ENCODE measurements at regions not wholly inside any gene's neighbourhood (a gene's known extent, or its start where the extent isn't known, plus 50 kb on each side); places are given as distances from the start of the nearest gene placed in this dataset.

GRCh38 chr3:88623709-88624108, 473.9 kb downstream of the C3orf38 start:
- Histone ChIP-seq H3K4me1 (ENCODE audit: control insufficient read depth, low read depth, low read length) (no peaks in the 10 kb centered on the region), H3K9me3 (ENCODE audit: control insufficient read depth, low read depth, low read length) (no peaks in the 10 kb centered on the region), H3K9ac (ENCODE audit: low read length) (no peak overlapping the region), H3K4me3 (ENCODE audit: low read length) (no peak overlapping the region), H3K27ac (ENCODE audit: low read length) (no peak overlapping the region), H3K36me3 (ENCODE audit: control insufficient read depth, low read depth, low read length) (no peaks in the 10 kb centered on the region), H3K27me3 (ENCODE audit: control insufficient read depth, insufficient read depth, low read length) (no peaks in the 10 kb centered on the region)

GRCh38 chr3:88626456-88627120, 476.8 kb downstream of the C3orf38 start:
- H3K9ac ChIP-seq (ENCODE audit: low read length): no peak overlapping the region
- no peaks in the 10 kb centered on the region for H3K9me3 ChIP-seq (ENCODE audit: control insufficient read depth, low read depth, low read length)
- no peak overlapping the region for H3K4me3 ChIP-seq (ENCODE audit: low read length)

GRCh38 chr3:88628901-88629300, 478.5 kb upstream of the EPHA3 start:
- Histone ChIP-seq H3K9ac (ENCODE audit: low read length) (no peak overlapping the region), H3K4me1 (ENCODE audit: control insufficient read depth, low read depth, low read length) (no peaks in the 10 kb centered on the region), H3K9me3 (ENCODE audit: control insufficient read depth, low read depth, low read length) (no peaks in the 10 kb centered on the region), H3K36me3 (ENCODE audit: control insufficient read depth, low read depth, low read length) (no peaks in the 10 kb centered on the region), H3K4me3 (ENCODE audit: low read length) (no peak overlapping the region), H3K27me3 (ENCODE audit: control insufficient read depth, insufficient read depth, low read length) (no peaks in the 10 kb centered on the region), H3K27ac (ENCODE audit: low read length) (no peak overlapping the region)

More at GRCh38 chr3:88626456-88627120, 476.8 kb downstream of the C3orf38 start:
- no peak overlapping the region for H3K27ac ChIP-seq (ENCODE audit: low read length)
- no peaks in the 10 kb centered on the region for H3K36me3 ChIP-seq (ENCODE audit: control insufficient read depth, low read depth, low read length)
- no peaks in the 10 kb centered on the region for H3K27me3 ChIP-seq (ENCODE audit: control insufficient read depth, insufficient read depth, low read length)
- no peaks in the 10 kb centered on the region for H3K4me1 ChIP-seq (ENCODE audit: control insufficient read depth, low read depth, low read length)

- no peaks in the 10 kb centered on the region for H3K36me3 ChIP-seq (ENCODE audit: control insufficient read depth, low read depth, low read length)
- H3K9ac ChIP-seq (ENCODE audit: low read length): no peak overlapping the region
- no peaks in the 10 kb centered on the region for H3K9me3 ChIP-seq (ENCODE audit: control insufficient read depth, low read depth, low read length)
- H3K4me3 ChIP-seq (ENCODE audit: low read length): no peak overlapping the region
- no peak overlapping the region for H3K27ac ChIP-seq (ENCODE audit: low read length)
- H3K27me3 ChIP-seq (ENCODE audit: control insufficient read depth, insufficient read depth, low read length): no peaks in the 10 kb centered on the region
- no peaks in the 10 kb centered on the region for H3K4me1 ChIP-seq (ENCODE audit: control insufficient read depth, low read depth, low read length)
These were observed 475.2 kb upstream of the EPHA3 start for GRCh38 chr3:88632226-88632625.

- Histone ChIP-seq H3K4me3 (ENCODE audit: low read length) (no peak overlapping the region), H3K36me3 (ENCODE audit: control insufficient read depth, low read depth, low read length) (no peaks in the 10 kb centered on the region), H3K27ac (ENCODE audit: low read length) (no peak overlapping the region), H3K9ac (ENCODE audit: low read length) (no peak overlapping the region), H3K27me3 (ENCODE audit: control insufficient read depth, insufficient read depth, low read length) (no peaks in the 10 kb centered on the region), H3K4me1 (ENCODE audit: control insufficient read depth, low read depth, low read length) (peaks cover 10% of the 10 kb centered on the region), H3K9me3 (ENCODE audit: control insufficient read depth, low read depth, low read length) (no peaks in the 10 kb centered on the region)
These were observed 466.8 kb upstream of the EPHA3 start for GRCh38 chr3:88640581-88640980.

GRCh38 chr3:88641033-88641604, 466.3 kb upstream of the EPHA3 start:
- Histone ChIP-seq H3K36me3 (ENCODE audit: control insufficient read depth, low read depth, low read length) (no peaks in the 10 kb centered on the region), H3K9ac (ENCODE audit: low read length) (no peak overlapping the region), H3K4me3 (ENCODE audit: low read length) (no peak overlapping the region), H3K9me3 (ENCODE audit: control insufficient read depth, low read depth, low read length) (no peaks in the 10 kb centered on the region), H3K4me1 (ENCODE audit: control insufficient read depth, low read depth, low read length) (peaks cover 10% of the 10 kb centered on the region), H3K27ac (ENCODE audit: low read length) (no peak overlapping the region), H3K27me3 (ENCODE audit: control insufficient read depth, insufficient read depth, low read length) (no peaks in the 10 kb centered on the region)

GRCh38 chr3:88657459-88657858, 450.0 kb upstream of the EPHA3 start:
- Histone ChIP-seq H3K9ac (ENCODE audit: low read length) (no peak overlapping the region), H3K9me3 (ENCODE audit: control insufficient read depth, low read depth, low read length) (no peaks in the 10 kb centered on the region), H3K36me3 (ENCODE audit: control insufficient read depth, low read depth, low read length) (no peaks in the 10 kb centered on the region), H3K27me3 (ENCODE audit: control insufficient read depth, insufficient read depth, low read length) (no peaks in the 10 kb centered on the region), H3K4me1 (ENCODE audit: control insufficient read depth, low read depth, low read length) (no peaks in the 10 kb centered on the region), H3K27ac (ENCODE audit: low read length) (no peak overlapping the region), H3K4me3 (ENCODE audit: low read length) (no peak overlapping the region)

- Histone ChIP-seq H3K4me3 (ENCODE audit: low read length) (no peak overlapping the region), H3K9me3 (ENCODE audit: control insufficient read depth, low read depth, low read length) (no peaks in the 10 kb centered on the region), H3K27me3 (ENCODE audit: control insufficient read depth, insufficient read depth, low read length) (no peaks in the 10 kb centered on the region), H3K27ac (ENCODE audit: low read length) (no peak overlapping the region), H3K36me3 (ENCODE audit: control insufficient read depth, low read depth, low read length) (no peaks in the 10 kb centered on the region), H3K4me1 (ENCODE audit: control insufficient read depth, low read depth, low read length) (no peaks in the 10 kb centered on the region), H3K9ac (ENCODE audit: low read length) (no peak overlapping the region)
These were observed 446.0 kb upstream of the EPHA3 start for GRCh38 chr3:88661433-88661824.

GRCh38 chr3:88668180-88668579, 439.2 kb upstream of the EPHA3 start:
- no peaks in the 10 kb centered on the region for H3K4me1 ChIP-seq (ENCODE audit: control insufficient read depth, low read depth, low read length)
- H3K27me3 ChIP-seq (ENCODE audit: control insufficient read depth, insufficient read depth, low read length): no peaks in the 10 kb centered on the region
- no peaks in the 10 kb centered on the region for H3K36me3 ChIP-seq (ENCODE audit: control insufficient read depth, low read depth, low read length)
- H3K4me3 ChIP-seq (ENCODE audit: low read length): no peak overlapping the region
- H3K9me3 ChIP-seq (ENCODE audit: control insufficient read depth, low read depth, low read length): no peaks in the 10 kb centered on the region
- no peak overlapping the region for H3K9ac ChIP-seq (ENCODE audit: low read length)
- H3K27ac ChIP-seq (ENCODE audit: low read length): no peak overlapping the region

- H3K4me3 ChIP-seq (ENCODE audit: low read length): no peak overlapping the region
These were observed 435.8 kb upstream of the EPHA3 start for GRCh38 chr3:88671573-88671972.

GRCh38 chr3:88677298-88677697, 430.1 kb upstream of the EPHA3 start:
- Histone ChIP-seq H3K9me3 (ENCODE audit: control insufficient read depth, low read depth, low read length) (no peaks in the 10 kb centered on the region), H3K9ac (ENCODE audit: low read length) (no peak overlapping the region), H3K4me1 (ENCODE audit: control insufficient read depth, low read depth, low read length) (no peaks in the 10 kb centered on the region), H3K4me3 (ENCODE audit: low read length) (no peak overlapping the region), H3K27ac (ENCODE audit: low read length) (no peak overlapping the region), H3K36me3 (ENCODE audit: control insufficient read depth, low read depth, low read length) (no peaks in the 10 kb centered on the region), H3K27me3 (ENCODE audit: control insufficient read depth, insufficient read depth, low read length) (no peaks in the 10 kb centered on the region)

More at GRCh38 chr3:88671573-88671972, 435.8 kb upstream of the EPHA3 start:
- Histone ChIP-seq H3K27ac (ENCODE audit: low read length) (no peak overlapping the region), H3K9me3 (ENCODE audit: control insufficient read depth, low read depth, low read length) (no peaks in the 10 kb centered on the region), H3K4me1 (ENCODE audit: control insufficient read depth, low read depth, low read length) (no peaks in the 10 kb centered on the region), H3K27me3 (ENCODE audit: control insufficient read depth, insufficient read depth, low read length) (no peaks in the 10 kb centered on the region), H3K9ac (ENCODE audit: low read length) (no peak overlapping the region), H3K36me3 (ENCODE audit: control insufficient read depth, low read depth, low read length) (no peaks in the 10 kb centered on the region)

GRCh38 chr3:88678747-88679146, 428.7 kb upstream of the EPHA3 start:
- H3K9ac ChIP-seq (ENCODE audit: low read length): no peak overlapping the region
- H3K36me3 ChIP-seq (ENCODE audit: control insufficient read depth, low read depth, low read length): no peaks in the 10 kb centered on the region
- no peak overlapping the region for H3K27ac ChIP-seq (ENCODE audit: low read length)
- H3K4me1 ChIP-seq (ENCODE audit: control insufficient read depth, low read depth, low read length): no peaks in the 10 kb centered on the region
- no peaks in the 10 kb centered on the region for H3K27me3 ChIP-seq (ENCODE audit: control insufficient read depth, insufficient read depth, low read length)
- no peaks in the 10 kb centered on the region for H3K9me3 ChIP-seq (ENCODE audit: control insufficient read depth, low read depth, low read length)
- no peak overlapping the region for H3K4me3 ChIP-seq (ENCODE audit: low read length)

All from iPS-18a (cell line).